ENCODE measurements at regions not wholly inside any gene's neighbourhood (a gene's known extent, or its start where the extent isn't known, plus 50 kb on each side); places are given as distances from the start of the nearest gene placed in this dataset.
A peak's percentile ranks its signal among the peaks of the same experiment; 100 is the strongest.

GRCh38 chr2:207473049-207473930 is 56.5 kb upstream of the CREB1 start:
- Histone ChIP-seq H3K4me3 (no peak overlapping the region), H3K36me3 (no peaks in the 10 kb centered on the region), H3K27me3 (no peaks in the 10 kb centered on the region), H3K4me1 (ENCODE audit: insufficient read depth) (peaks cover 4% of the 10 kb centered on the region), H3K27ac (no peak overlapping the region), H3K9me3 (no peaks in the 10 kb centered on the region)
- DNase-seq: peak; percentile 35 to 56 (median 47)
- 5 to 14% (median 11%) methylated on average over 9 of the region's 9 CpGs for WGBS, 3 donors
- no peak for TF ChIP-seq EP300 (IDR thresholded peaks at IDR 0.05)
- TF ChIP-seq CTCF (IDR thresholded peaks at IDR 0.05): peak; percentile 7 to 52 (median 51)
- TF ChIP-seq POLR2A (IDR thresholded peaks at IDR 0.05): no peak
- intact Hi-C loops (cut with DNase I): loop anchor here (5.0 to 10.0 kb wide), 5 partner anchors 426 to 781 kb away; no protein-coding TSS in a partner anchor

DNA sequence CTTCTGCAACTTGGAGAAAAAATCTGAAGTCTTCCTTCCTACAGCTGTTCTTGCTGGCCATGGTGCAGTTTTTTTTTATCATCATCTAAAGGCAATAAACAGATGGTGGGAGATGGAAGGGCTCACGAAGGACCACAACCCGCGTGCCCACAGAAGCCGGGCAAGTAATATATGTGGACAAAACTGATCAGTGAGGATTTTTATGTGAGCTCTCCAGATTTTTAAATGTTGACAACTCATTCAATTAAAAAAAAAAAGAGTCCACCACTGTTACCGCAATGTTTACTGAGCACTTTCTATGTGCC is 55.9 kb upstream of the CREB1 start:
- no peak overlapping the region for H3K4me3 ChIP-seq
- no peak for DNase-seq
- H3K27ac ChIP-seq: no peak overlapping the region
- H3K9me3 ChIP-seq: no peaks in the 10 kb centered on the region
- peaks cover 4% of the 10 kb centered on the region for H3K4me1 ChIP-seq (ENCODE audit: insufficient read depth)
- 23 to 48% (median 31%) methylated on average over 5 of the region's 5 CpGs for WGBS, 3 donors
- H3K36me3 ChIP-seq: no peaks in the 10 kb centered on the region
- intact Hi-C loops (cut with DNase I): loop anchor here (2.0 to 10.0 kb wide), 7 partner anchors 427 to 782 kb away; no protein-coding TSS in a partner anchor
- no peak for TF ChIP-seq CTCF (IDR thresholded peaks at IDR 0.05)
- TF ChIP-seq POLR2A (IDR thresholded peaks at IDR 0.05): no peak
- TF ChIP-seq EP300 (IDR thresholded peaks at IDR 0.05): no peak
- no peaks in the 10 kb centered on the region for H3K27me3 ChIP-seq

DNA sequence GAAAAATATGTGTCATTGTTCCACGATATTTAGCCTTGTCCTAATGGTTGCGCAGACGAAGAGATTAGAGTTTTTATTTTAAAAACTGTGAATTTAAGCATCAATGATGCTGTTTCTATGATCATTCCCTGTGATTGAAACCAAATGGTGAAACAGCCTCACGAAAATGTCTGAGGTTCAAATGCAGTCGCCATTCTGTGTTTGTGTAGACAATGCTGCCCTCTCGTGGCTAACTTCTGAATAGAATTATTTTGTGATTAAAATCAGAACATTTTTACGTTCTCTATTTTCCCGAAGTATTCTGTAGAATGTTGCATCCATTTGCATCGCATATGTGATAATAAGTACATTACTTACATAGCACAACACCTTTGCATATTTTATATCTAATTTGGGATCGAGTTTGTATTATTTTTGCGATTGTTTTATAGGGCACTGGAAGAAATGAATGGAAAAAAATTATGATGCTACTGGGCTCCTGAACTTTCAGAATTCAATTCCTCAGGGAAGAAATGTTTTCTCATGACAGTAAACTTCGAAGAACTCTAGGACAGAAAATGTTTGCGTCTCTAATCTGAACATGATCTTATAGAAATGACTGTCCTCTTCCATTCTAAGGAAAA is 54.8 kb upstream of the CREB1 start:
- peak in 3 of 5 donors; percentile 22 to 42 (median 23) for DNase-seq
- Histone ChIP-seq H3K27me3 (no peaks in the 10 kb centered on the region), H3K36me3 (no peaks in the 10 kb centered on the region), H3K9me3 (no peaks in the 10 kb centered on the region), H3K4me1 (ENCODE audit: insufficient read depth) (peaks cover 4% of the 10 kb centered on the region), H3K27ac (no peak overlapping the region), H3K4me3 (no peak overlapping the region)
- peak; percentile 63 to 87 (median 86) for TF ChIP-seq CTCF (IDR thresholded peaks at IDR 0.05)
- TF ChIP-seq EP300 (IDR thresholded peaks at IDR 0.05): no peak
- 8 to 10% (median 8%) methylated on average over 13 of the region's 13 CpGs for WGBS, 3 donors
- intact Hi-C loops (cut with DNase I): loop anchor here (2.0 to 10.0 kb wide), 7 partner anchors 428 to 783 kb away; no protein-coding TSS in a partner anchor

DNA sequence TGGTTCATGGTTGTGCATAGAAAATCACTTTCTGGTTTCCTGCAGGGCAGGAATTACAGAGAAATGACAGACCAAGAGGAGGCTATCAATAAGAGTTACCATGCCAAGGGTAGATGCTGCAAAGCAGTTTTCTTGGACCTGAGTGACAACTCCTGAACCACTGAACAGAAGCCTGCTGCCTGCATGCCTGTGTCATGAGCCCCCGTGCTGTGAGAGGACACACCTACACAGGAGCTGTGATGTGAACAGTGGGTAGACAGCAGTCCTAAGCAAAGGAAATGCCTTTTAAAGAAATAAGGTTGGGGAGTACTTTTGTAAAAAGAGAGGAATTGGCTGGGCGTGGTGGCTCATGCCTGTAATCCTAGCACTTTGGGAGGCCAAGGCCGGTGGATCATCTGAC is 54.2 kb upstream of the CREB1 start:
- intact Hi-C loops (cut with DNase I): loop anchor here (2.0 to 10.0 kb wide), 4 partner anchors 493 to 781 kb away; no protein-coding TSS in a partner anchor
- no peaks in the 10 kb centered on the region for H3K36me3 ChIP-seq
- H3K4me3 ChIP-seq: no peak overlapping the region
- no peaks in the 10 kb centered on the region for H3K9me3 ChIP-seq
- DNase-seq: no peak
- peaks cover 4% of the 10 kb centered on the region for H3K4me1 ChIP-seq (ENCODE audit: insufficient read depth)
- no peak for TF ChIP-seq EP300 (IDR thresholded peaks at IDR 0.05)
- TF ChIP-seq CTCF (IDR thresholded peaks at IDR 0.05): no peak
- no peak for TF ChIP-seq POLR2A (IDR thresholded peaks at IDR 0.05)
- 66 to 79% (median 68%) methylated on average over 3 of the region's 3 CpGs for WGBS, 3 donors
- H3K27ac ChIP-seq: no peak overlapping the region
- H3K27me3 ChIP-seq: no peaks in the 10 kb centered on the region

Data from ovary (tissue), 7 donors.